Progenitor cell of endocrine pancreas (in vitro differentiated cells): ENCODE measurements at regions not wholly inside any gene's neighbourhood (a gene's known extent, or its start where the extent isn't known, plus 50 kb on each side); places are given as distances from the start of the nearest gene placed in this dataset.

Experiments used
- DNase-seq: peaks from one replicate; pipeline ENCODE4 v3.0.0; 2021; ENCODE audit warnings: low spot score; ENCODE audit not compliant: unreplicated experiment
- H3K27ac Mint-ChIP-seq: 2 replicates; pipeline ENCODE4 v1.8.0; 2021; ENCODE audit warnings: mild to moderate bottlenecking, moderate library complexity, mixed read lengths
- H3K27me3 Mint-ChIP-seq: 2 replicates; pipeline ENCODE4 v1.8.0; 2021; ENCODE audit warnings: mixed read lengths
- H3K36me3 Mint-ChIP-seq: 2 replicates; pipeline ENCODE4 v1.8.0; 2022; ENCODE audit warnings: mixed read lengths; ENCODE audit not compliant: insufficient read depth
- H3K4me1 Mint-ChIP-seq: 2 replicates; pipeline ENCODE4 v1.8.0; 2021; ENCODE audit warnings: low read depth, mixed read lengths
- H3K4me3 Mint-ChIP-seq: 2 replicates; pipeline ENCODE4 v1.8.0; 2021; ENCODE audit warnings: low read depth, mild to moderate bottlenecking, moderate library complexity, mixed read lengths
- H3K9me3 Mint-ChIP-seq: 2 replicates; pipeline ENCODE4 v1.8.0; 2021; ENCODE audit warnings: low read depth, mixed read lengths
- TF ChIP-seq, protein P1 (sequence below): fragments of 200-600 bp; sonication (generic); IDR thresholded peaks from one replicate; pipeline ENCODE4 v1.5.0; 2021; ENCODE audit warnings: antibody characterized with exemption, mild to moderate bottlenecking; ENCODE audit not compliant: unreplicated experiment

DNA sequence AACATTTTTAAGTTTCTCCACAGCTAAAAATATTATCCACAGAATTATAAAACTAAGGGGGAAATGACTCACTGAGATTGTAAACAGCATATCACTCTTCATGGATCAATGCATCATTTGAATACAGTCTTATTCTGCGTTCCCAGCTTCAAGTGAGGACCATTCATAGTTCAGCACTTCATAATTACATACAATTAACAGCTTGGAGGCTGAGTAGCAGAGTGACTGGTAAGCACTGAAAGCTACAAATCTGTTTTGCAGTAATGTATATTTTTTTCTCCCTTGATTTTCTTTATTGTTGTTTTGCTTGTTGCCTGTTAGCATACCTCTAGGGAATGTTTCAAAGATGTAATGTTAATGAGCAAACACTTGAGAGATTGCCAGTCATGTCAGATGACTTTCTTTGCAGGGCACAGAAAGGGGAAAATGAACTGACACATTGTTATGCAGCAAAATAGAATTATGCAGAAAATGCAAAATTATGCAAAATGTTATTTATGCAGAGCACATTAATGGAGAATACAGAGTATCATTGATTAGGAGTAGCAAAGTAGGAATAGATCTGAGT lies 138.6 kb downstream of the RPS29 start:
- H3K27ac Mint-ChIP-seq, result no peak overlapping the region
- H3K4me3 Mint-ChIP-seq, result no peak overlapping the region
- peaks cover 5% of the 10 kb centered on the region for H3K9me3 Mint-ChIP-seq
- H3K36me3 Mint-ChIP-seq, result peaks cover 1% of the 10 kb centered on the region
- H3K4me1 Mint-ChIP-seq, result peaks cover 19% of the 10 kb centered on the region
- H3K27me3 Mint-ChIP-seq, result peaks cover 1% of the 10 kb centered on the region
- no peak for DNase-seq
- TF ChIP-seq, protein P1, sequence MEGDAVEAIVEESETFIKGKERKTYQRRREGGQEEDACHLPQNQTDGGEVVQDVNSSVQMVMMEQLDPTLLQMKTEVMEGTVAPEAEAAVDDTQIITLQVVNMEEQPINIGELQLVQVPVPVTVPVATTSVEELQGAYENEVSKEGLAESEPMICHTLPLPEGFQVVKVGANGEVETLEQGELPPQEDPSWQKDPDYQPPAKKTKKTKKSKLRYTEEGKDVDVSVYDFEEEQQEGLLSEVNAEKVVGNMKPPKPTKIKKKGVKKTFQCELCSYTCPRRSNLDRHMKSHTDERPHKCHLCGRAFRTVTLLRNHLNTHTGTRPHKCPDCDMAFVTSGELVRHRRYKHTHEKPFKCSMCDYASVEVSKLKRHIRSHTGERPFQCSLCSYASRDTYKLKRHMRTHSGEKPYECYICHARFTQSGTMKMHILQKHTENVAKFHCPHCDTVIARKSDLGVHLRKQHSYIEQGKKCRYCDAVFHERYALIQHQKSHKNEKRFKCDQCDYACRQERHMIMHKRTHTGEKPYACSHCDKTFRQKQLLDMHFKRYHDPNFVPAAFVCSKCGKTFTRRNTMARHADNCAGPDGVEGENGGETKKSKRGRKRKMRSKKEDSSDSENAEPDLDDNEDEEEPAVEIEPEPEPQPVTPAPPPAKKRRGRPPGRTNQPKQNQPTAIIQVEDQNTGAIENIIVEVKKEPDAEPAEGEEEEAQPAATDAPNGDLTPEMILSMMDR, result no peak

DNA sequence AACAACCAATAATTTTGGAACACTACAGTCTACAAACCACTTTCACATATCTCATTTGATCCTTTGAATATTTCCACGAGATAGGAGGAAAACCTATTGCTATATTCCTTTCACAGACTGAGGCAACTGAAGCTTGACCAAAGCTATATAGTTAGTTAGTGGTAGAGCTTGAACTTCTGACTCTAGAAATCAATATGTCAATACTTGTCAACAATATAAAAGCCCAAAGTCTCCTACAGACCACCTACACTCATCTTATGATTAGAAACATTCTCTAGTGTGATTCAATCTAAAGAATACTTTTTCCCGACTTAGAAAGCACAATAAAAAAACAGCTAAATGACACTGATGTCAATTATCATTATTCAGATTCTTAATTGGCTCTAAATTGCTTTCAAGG lies 139.4 kb downstream of the RPS29 start:
- H3K4me3 Mint-ChIP-seq, result no peak overlapping the region
- TF ChIP-seq, protein P1, result no peak
- H3K27me3 Mint-ChIP-seq, result no peaks in the 10 kb centered on the region
- DNase-seq, result no peak
- H3K36me3 Mint-ChIP-seq, result peaks cover 1% of the 10 kb centered on the region
- peaks cover 19% of the 10 kb centered on the region for H3K4me1 Mint-ChIP-seq
- peaks cover 5% of the 10 kb centered on the region for H3K9me3 Mint-ChIP-seq
- no peak overlapping the region for H3K27ac Mint-ChIP-seq

DNA sequence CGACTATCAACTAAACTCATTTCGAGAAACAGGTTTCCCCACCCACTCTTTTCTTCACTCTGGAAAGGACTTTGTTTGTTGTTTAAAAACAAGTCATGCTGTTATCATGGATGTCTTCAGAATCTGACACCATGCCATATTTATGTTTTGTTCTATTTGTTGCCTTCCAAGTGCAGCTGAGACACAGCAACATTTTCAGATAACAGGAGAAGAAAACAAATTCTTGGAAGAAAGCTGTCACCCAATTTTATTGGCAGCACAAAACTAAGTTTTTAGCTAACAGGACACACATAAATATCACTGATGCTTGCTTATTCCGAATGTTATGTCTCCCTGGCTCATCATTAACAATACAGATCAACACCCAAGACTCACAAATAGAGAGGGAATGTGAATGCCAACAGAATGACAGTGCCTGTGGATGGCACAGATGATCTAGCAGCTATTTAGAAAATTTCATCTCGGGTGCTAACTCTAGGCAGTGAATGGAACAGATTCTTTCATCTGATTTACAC lies 147.9 kb downstream of the RPS29 start:
- H3K4me1 Mint-ChIP-seq, result no peaks in the 10 kb centered on the region
- no peak overlapping the region for H3K27ac Mint-ChIP-seq
- peaks cover 1% of the 10 kb centered on the region for H3K36me3 Mint-ChIP-seq
- peaks cover 4% of the 10 kb centered on the region for H3K27me3 Mint-ChIP-seq
- no peak overlapping the region for H3K4me3 Mint-ChIP-seq
- H3K9me3 Mint-ChIP-seq, result peaks cover 15% of the 10 kb centered on the region
- DNase-seq, result no peak
- TF ChIP-seq, protein P1, result no peak

DNA sequence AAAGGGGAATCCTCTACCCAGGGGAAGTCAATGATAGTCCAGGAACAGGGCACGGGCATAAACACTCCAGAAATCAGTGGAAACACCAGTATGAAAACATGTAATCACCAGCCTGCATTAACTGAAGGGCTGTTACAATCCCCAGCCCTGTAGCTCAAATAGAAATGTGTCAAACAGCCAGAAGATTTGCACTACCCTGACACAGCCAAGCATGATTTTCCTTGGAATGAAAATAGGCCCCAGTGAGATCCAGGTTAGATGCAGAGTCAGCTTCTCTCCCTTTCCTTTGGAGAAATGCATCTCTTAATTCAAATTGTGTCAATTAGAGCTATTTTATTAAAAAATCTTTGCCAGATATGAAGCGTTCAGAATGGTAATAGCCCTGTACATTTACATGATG lies 158.1 kb downstream of the RPS29 start:
- Mint-ChIP-seq H3K4me3 (no peak overlapping the region), H3K27ac (no peak overlapping the region), H3K36me3 (peaks cover 4% of the 10 kb centered on the region), H3K27me3 (peaks cover 34% of the 10 kb centered on the region), H3K9me3 (peaks cover 22% of the 10 kb centered on the region), H3K4me1 (peaks cover 23% of the 10 kb centered on the region)
- TF ChIP-seq, protein P1, result no peak
- no peak for DNase-seq

DNA sequence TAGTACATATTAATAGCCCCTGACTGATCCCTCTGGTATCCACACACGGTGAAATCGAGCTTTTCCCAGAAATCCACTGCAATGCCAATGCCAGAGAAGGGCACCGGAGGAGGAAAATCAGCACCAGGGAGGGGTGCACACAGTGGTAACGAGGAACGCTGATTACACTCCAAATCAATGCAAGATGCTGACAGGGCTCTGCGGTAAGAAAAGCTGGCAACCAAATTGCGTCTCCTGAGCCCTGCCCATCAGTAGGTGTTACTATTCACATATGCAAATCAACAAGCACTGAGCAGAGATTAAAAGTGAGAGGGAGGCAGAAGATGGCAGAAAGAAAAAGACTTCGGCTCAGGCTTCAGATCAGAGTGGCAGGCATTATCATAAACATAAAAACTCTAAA lies 159.1 kb downstream of the RPS29 start:
- Mint-ChIP-seq H3K9me3 (peaks cover 13% of the 10 kb centered on the region), H3K4me3 (no peak overlapping the region), H3K27me3 (peaks cover 34% of the 10 kb centered on the region), H3K27ac (no peak overlapping the region), H3K36me3 (peaks cover 2% of the 10 kb centered on the region), H3K4me1 (peaks cover 23% of the 10 kb centered on the region)
- DNase-seq, result no peak
- TF ChIP-seq, protein P1, result no peak
